Lung microvascular endothelial cell (primary cell): ENCODE measurements at regions not wholly inside any gene's neighbourhood (a gene's known extent, or its start where the extent isn't known, plus 50 kb on each side); places are given as distances from the start of the nearest gene placed in this dataset.
"Not testable (repeated sequence)": the region's sequence is repeated elsewhere in the genome, so short reads cannot be mapped to it uniquely, and the experiment has no call there.

ENCODE experiments used
- DNase-seq, 2 donors: peaks; one replicate each; pipeline versions ENCODE4 v3.0.0 to v3.0.0-alpha.2; 2010; ENCODE audit warnings: low read depth in 2 of 2

DNA sequence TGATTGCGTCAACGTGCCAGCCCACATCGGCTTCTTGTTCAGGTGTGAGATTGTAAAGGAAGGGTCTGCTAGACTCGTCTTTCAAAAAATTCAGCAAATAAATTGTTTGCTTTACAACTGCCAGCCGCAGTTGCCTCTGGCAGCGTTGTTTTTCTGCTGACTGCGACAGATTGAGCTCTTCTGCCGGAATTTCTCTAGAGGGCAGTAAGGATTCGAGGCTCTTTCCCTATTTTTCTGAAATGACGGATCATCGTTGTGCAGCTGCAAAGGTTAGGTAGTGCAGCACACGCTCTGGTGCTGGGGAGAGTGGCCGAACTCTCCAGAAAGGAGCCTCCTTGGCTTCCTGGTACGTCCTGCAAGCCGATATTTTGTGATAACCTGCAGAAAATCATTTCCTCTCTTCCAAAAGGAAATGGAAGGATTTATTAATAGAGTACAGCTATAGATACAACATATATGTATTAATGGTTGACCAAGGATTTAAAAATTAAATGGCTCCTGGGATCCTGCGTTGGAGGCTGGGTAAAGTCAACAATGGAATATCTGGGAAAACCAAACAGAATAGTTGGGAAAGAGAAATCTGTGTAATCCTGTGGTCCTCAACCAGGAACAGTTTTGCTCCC, 121.9 kb upstream of the ZFP64 start:
- peak; percentile 55 to 65 for DNase-seq

DNA sequence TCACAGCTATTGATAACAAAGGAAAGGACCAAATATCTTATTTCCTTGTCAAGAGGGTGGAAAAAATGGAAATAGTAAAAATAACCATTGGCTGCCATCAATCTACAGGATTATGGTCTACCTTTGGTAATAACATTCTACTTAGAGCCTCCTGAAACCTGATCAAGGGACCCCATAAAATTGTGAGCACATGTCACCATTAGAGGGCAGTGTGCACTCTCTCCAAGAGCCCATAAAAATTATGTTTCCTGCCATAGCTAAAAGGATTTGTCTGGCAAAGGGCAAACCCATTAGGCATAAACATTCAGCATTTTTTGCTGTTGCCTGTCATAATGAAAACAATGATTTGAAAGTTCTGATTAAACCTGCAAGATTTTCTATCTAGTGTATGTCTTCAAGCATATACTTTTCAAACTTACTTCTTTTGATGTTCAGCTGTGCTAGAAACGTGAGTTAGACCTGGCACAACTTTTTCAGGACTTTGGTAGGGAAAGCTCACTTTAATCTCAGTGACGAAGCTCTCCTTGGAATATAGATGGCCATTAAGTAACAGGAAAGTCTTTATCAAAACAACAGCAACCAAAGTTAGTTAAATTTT, 120.7 kb upstream of the ZFP64 start:
- peak; percentile 71 to 85 for DNase-seq

DNA sequence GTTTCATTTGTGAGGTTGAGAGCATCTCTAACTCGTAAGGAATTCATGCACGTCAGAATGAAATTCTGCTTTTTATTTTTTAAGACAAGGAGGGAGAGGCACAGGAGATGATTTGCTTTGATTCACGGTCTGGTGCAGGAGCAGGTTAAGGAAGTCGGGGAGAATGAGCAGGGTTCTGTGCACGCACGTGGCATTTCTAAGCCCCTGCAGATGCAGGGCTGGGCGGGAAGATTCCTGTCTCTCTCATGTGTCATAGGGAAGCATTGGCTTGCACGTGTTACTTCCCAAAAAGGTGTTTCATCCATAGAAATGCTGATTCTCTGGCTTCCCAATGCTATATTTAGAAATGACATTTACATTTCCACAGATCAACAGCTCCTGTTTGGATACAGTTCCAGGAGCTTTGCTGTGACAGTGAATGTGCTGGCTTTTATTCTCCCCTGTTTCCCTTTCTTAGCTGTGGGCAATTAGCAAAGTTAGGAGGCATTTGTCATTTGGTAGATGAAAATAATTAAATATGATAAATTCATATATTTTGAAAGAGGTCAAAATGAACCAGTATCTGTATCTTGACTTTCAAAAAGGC, 119.7 kb upstream of the ZFP64 start:
- no peak for DNase-seq

DNA sequence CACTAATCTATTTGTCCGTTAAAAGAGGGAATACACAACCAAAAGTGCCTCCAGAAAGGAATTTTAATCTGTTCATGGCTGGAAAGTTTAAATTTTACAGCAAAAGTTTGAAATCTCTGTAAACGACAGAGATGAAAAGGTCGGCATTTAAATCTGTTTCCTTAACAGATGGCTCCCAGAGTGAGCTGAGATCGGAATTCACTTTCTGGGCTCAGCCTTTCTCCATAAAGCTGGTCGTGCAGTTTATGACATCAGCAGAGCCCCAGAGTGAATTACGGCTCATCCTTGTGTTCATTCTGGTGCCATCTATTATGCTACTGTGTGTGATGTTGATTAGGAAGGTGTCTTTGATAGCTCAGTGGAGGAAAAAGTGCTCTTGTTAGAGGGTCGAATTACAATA, 117.6 kb upstream of the ZFP64 start:
- DNase-seq, result no peak

DNA sequence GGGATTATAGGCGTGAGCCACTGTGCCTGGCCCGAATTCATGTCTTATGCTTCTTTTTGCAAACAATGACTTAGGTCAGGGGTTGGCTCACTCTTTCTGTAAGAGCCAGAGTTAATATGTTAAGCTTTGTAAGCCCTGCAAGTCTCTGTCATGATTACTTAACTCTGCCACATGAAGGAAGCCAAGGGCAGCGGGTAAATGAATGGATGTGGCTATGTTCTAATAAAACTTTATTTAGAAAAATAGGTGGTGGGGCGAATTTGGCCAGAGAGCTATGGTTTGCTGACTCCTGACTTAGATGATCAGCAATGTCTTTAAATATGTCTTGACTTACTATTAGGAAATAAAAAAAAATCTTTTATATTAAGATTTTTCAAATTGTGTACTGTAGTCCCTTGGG, 114.9 kb upstream of the ZFP64 start:
- no peak for DNase-seq

DNA sequence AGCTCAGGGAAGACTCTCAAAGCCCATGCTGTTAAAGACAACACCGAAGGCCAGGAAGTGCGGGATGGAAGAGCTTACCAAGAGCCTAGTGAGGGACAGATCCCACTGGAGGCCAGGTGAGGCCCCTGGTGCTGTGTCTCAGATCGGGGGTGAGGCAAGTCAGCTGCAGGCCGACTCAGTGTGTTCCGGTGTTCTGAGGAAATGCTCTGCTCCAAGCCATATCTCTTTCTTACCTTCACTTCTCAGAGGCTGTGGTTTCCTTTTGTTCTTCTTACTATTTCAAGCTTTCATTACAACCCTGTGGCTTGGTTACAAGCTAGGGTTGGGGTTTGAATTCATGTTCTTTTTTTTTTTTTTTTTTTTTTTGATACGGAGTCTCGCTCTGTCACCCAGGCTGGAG, 114.3 kb upstream of the ZFP64 start:
- DNase-seq, result no peak

GRCh38 chr20:52305024-52305645, 113.6 kb upstream of the ZFP64 start:
- DNase-seq, result no peak

DNA sequence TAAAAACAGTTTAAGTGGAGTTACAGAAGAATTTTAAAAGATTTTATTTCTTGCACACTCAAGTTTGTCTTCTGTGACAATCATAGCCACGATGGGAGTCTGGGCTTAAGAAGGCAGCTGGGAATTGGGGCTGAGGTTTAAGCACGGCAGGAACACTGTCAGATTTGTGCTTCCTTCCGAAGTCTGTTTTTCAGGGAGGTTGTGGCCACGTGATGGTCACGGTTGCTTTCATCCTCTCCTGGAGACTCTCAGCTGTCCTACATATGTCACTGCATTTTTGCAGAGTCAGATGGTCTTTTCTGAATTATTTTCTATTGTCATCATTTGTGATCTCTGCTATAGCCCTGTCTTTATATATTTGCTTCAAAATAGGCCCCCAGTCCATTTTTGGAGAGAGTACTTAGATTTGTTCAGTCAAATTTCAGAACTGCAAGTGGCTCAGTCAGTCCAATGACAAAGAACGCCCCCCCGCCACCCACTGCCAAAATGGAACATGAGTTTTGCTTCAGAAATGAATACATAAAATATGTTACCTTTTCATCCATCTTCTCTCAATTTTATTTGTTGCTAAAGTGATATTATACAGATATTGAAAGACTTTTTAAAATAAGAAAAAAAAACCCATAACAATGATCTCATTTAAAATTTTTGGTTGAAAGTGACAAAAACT, 111.8 kb upstream of the ZFP64 start:
- no peak for DNase-seq

- no peak for DNase-seq
These were observed 111.2 kb upstream of the ZFP64 start for GRCh38 chr20:52302736-52303135.

DNA sequence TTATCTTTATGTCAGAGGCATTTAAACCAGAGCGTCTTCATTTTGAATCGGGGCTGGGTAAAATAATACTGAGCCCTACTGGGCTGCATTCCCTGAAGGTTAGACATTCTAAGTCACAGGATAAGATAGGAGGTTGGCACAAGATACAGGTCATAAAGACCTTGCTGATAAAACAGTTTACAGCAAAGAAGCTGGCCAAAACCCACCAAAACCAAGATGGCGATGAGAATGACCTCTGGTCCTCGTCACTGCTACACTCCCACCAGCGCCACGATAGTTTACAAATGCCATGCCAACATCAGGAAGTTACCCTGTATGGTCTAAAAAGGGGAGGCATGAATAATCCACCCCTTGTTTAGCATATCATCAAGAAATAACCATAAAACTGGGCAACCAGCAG, 110.5 kb upstream of the ZFP64 start:
- not testable (repeated sequence) for DNase-seq

DNA sequence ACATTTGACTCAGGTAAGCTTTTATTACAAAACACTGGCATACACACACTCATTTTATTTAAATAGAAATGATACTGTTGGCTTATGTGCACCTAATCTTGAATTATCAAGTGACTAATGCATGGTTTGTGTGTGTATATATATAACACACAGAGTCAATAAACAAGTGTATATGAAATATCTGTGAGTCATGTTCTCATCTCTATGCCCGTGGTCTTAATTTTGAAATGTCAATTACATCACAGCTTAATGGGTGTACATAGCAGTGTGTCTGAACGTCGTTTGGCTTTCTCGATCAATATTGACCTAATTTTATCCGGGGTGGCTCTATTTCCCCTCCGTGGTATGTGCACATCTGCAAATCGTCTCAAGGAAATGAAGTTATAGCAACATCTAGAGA, 104.0 kb upstream of the ZFP64 start:
- no peak for DNase-seq

GRCh38 chr20:52294106-52294628, 102.6 kb upstream of the ZFP64 start:
- peak in 1 of 2 donors; percentile 59 for DNase-seq

DNA sequence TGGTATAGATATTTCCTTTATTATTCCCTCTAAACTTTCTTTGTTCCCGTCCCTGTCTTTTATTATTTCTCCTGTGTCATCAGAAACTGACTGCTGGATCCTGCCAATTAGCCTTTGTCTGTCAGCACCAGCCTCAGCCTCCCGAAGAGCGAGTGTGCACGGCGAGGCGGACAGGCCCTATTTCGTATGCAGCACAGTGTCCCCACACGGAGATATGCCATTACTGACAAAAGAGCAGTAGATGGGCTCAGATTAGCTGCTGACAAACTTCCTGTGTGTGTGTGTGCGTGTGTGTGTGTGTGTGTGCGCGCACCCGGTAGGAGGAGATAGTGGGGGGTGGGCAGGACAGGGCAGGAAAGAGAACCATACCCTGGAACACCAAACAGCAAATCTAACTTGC, 99.5 kb upstream of the ZFP64 start:
- DNase-seq, result peak; percentile 19 to 43

DNA sequence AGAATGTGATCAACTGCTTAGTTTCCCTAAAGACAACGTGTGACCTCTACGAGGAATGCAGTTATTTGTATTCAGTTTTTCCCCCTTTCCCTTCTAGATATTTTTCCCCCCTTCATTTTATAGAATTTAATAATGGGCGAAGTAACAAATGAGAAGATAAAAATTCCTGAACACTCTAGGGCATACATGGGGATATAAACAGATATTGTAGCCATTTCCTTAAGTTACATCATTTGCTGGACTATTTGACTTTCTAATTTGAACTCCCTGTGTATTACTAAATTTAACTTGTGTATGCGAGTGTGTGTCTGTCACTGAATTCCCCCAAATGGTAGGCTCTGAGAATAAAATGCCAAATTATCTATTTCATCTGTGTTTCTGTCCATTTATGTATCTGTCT, 99.0 kb upstream of the ZFP64 start:
- DNase-seq, result no peak

- no peak for DNase-seq
These were observed 98.5 kb upstream of the ZFP64 start for GRCh38 chr20:52289956-52290565.

DNA sequence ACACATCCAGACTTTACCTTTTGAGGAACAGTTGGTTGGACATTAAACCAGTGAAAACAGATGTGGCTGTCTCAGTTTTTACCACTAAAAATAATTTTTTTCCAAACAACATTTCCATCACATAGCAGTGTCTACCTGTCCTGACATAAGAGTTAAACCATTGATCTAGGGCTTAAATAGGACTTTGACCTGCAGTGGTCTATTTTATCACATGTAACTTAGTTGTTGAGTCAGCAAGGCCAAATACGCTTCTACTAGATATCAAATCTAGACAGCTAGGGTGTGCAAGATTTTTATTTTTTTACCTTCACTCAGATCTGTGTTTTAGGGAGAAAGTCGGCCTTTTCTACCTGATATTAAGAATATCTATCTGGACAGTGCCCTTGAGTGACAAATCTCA, 88.8 kb upstream of the ZFP64 start:
- no peak for DNase-seq

- no peak for DNase-seq
These were observed 88.1 kb upstream of the ZFP64 start for GRCh38 chr20:52279706-52280105.

GRCh38 chr20:52275181-52275691, 83.7 kb upstream of the ZFP64 start:
- DNase-seq, result no peak

- no peak for DNase-seq
These were observed 79.1 kb upstream of the ZFP64 start for GRCh38 chr20:52270696-52271095.

DNA sequence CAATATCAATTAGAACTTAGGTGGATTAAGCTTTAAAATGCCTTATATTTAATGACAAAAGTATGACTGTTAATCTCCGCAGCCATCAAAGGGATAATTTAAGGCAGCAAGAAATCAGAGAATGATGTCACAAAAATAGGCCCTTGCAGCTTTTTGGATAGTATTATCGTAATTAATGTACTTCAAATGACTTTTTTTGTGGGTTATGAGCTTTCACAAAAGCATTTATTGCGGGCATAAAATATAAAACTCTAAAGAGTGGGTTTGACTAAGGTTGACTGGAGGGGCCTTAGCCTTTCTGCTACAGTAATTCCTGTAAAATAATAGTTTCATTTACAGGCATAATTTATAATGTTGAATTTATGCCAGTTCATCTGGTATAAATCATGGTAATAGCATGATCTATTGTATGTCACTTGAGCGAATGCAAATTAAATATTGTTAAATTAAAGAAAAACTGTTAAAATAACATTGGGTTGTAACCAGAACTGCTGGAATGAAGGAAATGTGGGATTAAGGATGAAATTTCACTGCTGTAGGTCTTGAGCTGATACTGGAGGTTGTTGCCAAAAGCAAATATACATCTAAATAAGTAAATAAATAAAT, 78.5 kb upstream of the ZFP64 start:
- no peak for DNase-seq

DNA sequence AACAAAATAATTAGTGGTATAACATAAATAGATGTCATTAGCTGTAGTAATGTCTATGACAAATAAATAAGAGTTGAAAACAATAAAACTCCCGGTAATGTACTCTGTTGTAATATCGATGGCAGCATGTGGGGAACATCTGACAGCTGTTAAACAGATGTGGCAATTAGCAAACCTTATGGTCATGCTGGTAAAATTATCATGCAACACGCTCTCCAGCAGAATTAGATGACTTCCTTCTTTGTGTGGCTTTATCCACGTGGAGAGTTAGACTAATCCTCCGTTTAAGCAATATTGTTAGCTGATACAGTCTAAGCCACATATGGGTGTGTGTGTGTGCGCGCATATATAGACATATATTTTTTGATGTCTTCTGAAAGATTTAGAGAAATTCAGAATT, 77.7 kb upstream of the ZFP64 start:
- DNase-seq, result no peak
